Bronchial epithelial cell (primary cell): ENCODE measurements at regions not wholly inside any gene's neighbourhood (a gene's known extent, or its start where the extent isn't known, plus 50 kb on each side); places are given as distances from the start of the nearest gene placed in this dataset.
"Not testable (repeated sequence)": the region's sequence is repeated elsewhere in the genome, so short reads cannot be mapped to it uniquely, and the experiment has no call there.

Experiments used
- DNase-seq: peaks from one replicate; pipeline ENCODE4 v3.0.0-alpha.2; 2010; ENCODE audit warnings: low read depth
- FAIRE-seq: peaks from 2 replicates; lab custom pipeline; 2011; peaks lifted over from hg19 to GRCh38; lab: Jason Lieb, UNC
- H3K27me3 ChIP-seq: 2 replicates; pipeline ENCODE4 v1.5.1; 2011; ENCODE audit warnings: low read length; ENCODE audit not compliant: control insufficient read depth, insufficient read depth
- H3K36me3 ChIP-seq: 2 replicates; pipeline ENCODE4 v1.5.1; 2011; ENCODE audit warnings: low read length; ENCODE audit not compliant: control insufficient read depth, insufficient read depth
- H3K4me3 ChIP-seq: 2 replicates; pipeline ENCODE4 v1.5.1; 2011; ENCODE audit warnings: mild to moderate bottlenecking, low read depth, low read length, control low read depth
- TF ChIP-seq, protein P1 (sequence below): IDR thresholded peaks from 2 replicates; pipeline ENCODE4 v1.5.1; 2011; ENCODE audit warnings: mild to moderate bottlenecking, moderate library complexity, low read length, control low read depth, inconsistent platforms; ENCODE audit not compliant: insufficient read depth, severe bottlenecking

DNA sequence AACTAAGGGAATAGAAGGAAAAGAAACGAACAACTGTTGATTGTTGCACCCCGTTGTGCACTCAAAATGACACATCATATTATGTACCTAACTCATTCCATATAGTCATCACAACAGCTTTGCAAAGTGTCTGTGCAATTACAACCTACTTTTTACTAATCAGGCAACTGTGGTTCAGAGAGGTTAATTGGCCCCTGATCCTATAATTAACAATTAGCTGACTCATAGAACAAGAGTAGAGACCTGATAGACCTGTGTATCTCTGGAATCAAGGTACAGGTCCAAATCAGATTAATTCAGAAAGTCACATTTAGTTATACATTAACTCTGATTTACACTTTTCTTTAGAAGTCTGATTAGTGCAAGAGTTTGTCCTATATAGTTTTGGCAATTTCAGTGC lies 122.5 kb upstream of the CDK13 start:
- TF ChIP-seq, protein P1, sequence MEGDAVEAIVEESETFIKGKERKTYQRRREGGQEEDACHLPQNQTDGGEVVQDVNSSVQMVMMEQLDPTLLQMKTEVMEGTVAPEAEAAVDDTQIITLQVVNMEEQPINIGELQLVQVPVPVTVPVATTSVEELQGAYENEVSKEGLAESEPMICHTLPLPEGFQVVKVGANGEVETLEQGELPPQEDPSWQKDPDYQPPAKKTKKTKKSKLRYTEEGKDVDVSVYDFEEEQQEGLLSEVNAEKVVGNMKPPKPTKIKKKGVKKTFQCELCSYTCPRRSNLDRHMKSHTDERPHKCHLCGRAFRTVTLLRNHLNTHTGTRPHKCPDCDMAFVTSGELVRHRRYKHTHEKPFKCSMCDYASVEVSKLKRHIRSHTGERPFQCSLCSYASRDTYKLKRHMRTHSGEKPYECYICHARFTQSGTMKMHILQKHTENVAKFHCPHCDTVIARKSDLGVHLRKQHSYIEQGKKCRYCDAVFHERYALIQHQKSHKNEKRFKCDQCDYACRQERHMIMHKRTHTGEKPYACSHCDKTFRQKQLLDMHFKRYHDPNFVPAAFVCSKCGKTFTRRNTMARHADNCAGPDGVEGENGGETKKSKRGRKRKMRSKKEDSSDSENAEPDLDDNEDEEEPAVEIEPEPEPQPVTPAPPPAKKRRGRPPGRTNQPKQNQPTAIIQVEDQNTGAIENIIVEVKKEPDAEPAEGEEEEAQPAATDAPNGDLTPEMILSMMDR, result no peak
- Histone ChIP-seq H3K4me3 (no peak overlapping the region), H3K36me3 (no peaks in the 10 kb centered on the region), H3K27me3 (no peaks in the 10 kb centered on the region)
- FAIRE-seq (no peak), DNase-seq (no peak)

DNA sequence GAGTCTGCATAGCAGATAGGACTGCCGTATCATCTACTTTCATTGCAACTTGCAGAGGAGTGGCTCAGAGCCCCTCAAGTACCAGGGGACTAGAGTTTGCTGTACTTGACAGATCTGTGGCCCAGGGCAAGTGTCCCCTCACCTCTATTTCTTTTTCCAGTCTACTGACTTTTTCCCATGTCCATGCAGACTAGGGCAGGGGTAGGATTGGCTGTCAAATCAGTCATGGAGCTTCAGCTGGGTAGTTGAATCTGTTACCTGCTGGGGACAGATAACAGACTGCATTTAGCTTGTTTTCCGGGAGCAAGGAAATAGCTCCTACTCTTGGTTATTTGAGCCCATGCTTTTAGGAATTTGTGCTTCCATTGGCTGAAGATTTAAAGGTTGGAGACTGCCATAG lies 121.0 kb upstream of the CDK13 start:
- H3K4me3 ChIP-seq, result no peak overlapping the region
- H3K27me3 ChIP-seq, result peaks cover 5% of the 10 kb centered on the region
- TF ChIP-seq, protein P1, result no peak
- H3K36me3 ChIP-seq, result no peaks in the 10 kb centered on the region
- DNase-seq (no peak), FAIRE-seq (no peak)

DNA sequence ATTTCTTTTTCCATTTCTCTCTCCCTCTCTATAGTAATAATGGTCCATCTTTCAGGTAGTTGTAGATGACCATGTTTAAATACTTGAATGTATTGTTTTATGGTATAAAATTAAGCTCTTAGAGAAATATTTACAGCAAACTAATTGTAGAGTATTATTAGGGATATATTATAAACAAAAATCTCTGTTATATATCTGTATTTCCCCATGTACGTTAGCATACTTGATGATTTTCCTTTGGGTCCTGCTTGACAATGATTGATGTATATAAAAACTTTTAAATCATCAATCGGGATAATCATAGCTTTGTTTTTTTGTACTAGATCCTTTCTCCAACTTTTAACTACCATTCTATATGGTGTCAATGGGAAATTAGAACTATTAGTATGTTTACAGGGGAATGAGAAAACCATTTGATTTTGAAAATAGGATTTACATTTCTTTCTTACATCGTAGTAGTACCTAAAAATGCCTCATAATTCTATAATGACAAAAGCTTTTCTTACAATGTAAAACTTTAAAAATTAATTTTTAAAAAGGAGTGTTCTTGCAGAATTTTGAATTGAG lies 117.5 kb upstream of the CDK13 start:
- DNase-seq (no peak), FAIRE-seq (no peak)
- Histone ChIP-seq H3K4me3 (no peak overlapping the region), H3K27me3 (peaks cover 7% of the 10 kb centered on the region), H3K36me3 (no peaks in the 10 kb centered on the region)
- TF ChIP-seq, protein P1, result no peak

DNA sequence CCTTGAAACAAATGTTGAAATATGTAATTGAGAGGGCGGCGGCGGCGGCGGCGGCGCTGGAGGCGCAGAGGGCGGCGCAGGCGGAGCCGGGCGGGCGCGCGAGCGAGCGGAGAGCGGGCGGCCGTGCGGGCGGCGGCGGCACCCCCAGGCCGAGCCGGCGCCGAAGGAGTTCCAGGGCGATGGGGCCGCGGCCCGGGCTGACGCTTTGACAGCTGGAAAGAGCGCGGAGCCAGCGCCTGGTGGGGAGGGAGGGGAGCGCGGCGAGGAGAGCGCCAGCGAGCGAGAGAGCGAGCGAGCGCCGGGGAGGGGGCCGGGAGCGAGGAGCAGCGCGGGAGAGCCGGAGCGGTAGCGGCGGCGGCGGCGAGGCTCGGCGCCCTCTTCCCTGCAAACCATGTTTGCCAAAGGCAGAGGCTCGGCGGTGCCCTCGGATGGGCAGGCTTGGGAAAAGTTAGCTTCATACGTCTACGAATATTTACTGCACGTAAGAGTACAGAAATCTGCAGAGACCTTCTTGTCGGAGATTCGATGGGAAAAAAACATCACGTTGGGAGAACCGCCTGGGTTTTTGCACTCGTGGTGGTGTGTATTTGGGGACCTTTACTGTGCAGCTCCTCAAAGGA lies 116.8 kb upstream of the CDK13 start:
- DNase-seq, FAIRE-seq, H3K27me3 ChIP-seq: not testable (repeated sequence)

DNA sequence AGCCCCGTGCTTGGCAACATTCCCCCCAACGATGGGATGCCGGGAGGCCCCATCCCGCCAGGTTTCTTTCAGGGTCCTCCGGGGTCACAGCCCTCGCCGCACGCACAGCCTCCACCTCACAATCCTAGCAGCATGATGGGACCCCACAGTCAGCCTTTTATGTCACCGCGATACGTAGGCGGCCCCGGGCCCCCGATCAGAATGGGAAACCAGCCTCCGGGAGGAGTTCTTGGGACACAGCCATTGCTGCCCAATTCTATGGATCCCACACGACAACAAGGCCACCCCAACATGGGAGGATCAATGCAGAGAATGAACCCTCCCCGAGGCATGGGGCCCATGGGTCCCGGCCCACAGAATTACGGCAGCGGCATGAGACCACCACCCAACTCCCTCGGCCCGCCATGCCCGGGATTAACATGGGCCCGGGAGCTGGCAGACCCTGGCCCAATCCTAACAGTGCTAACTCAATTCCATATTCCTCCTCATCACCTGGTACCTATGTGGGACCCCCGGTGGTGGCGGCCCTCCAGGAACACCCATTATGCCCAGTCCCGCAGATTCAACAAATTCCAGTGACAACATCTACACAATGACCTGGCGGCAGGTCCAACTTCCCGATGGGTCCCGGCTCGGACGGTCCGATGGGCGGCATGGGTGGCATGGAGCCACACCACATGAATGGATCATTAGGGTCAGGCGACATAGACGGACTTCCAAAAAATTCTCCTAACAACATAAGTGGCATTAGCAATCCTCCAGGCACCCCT lies 116.0 kb upstream of the CDK13 start:
- DNase-seq, H3K36me3 ChIP-seq, H3K4me3 ChIP-seq, H3K27me3 ChIP-seq: not testable (repeated sequence)
- FAIRE-seq, result peak; percentile 93

More for the DNA sequence above, 116.8 kb upstream of the CDK13 start:
- H3K36me3 ChIP-seq, result not testable (repeated sequence)
- peak overlapping the region; percentile 36 for H3K4me3 ChIP-seq

DNA sequence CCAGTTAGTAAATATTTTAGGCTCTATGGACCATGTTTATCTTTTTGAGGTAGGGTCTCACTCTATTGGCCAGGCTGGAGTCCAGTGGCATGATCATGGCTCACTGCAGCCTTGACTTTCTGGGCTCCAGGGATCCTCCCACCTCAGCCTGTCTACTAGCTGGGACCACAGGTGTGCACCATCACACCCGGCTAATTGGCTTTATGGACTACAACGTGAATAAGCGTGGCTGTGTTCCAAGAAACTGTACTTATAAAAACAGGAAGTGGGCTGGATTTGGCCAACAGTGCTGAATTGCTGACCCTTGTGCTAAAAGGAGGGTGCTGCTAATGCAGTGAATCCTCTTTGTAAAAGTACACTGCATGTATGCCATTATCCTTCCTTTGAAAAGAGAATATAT lies 111.7 kb upstream of the CDK13 start:
- H3K36me3 ChIP-seq, result no peaks in the 10 kb centered on the region
- peaks cover 11% of the 10 kb centered on the region for H3K27me3 ChIP-seq
- TF ChIP-seq, protein P1, result no peak
- peak; percentile 69 for DNase-seq
- H3K4me3 ChIP-seq, result no peak overlapping the region
- no peak for FAIRE-seq
